SK-N-SH (cell line): ENCODE measurements at regions not wholly inside any gene's neighbourhood (a gene's known extent, or its start where the extent isn't known, plus 50 kb on each side); places are given as distances from the start of the nearest gene placed in this dataset.

Experiments
- FOXJ3 ChIP-seq: sonication (generic); formaldehyde crosslinking; IDR thresholded peaks from 2 replicates; pipeline ENCODE4 v1.5.1; 2020; ENCODE audit warnings: mild to moderate bottlenecking, missing genetic modification reagents
- JUND ChIP-seq: IDR thresholded peaks from 2 replicates; pipeline ENCODE4 v1.4.0; 2012
- POLR2AphosphoS5 ChIP-seq: IDR thresholded peaks from 2 replicates; pipeline ENCODE4 v1.6.1; 2012; ENCODE audit warnings: low read depth, low read length
- TF ChIP-seq, protein P1 (sequence below): IDR thresholded peaks from 2 replicates; pipeline ENCODE4 v1.4.0; 2012; ENCODE audit warnings: low read depth, borderline replicate concordance
- TF ChIP-seq, protein P2 (sequence below): IDR thresholded peaks from 2 replicates; pipeline ENCODE4 v1.4.0; 2012; ENCODE audit warnings: low read depth

DNA sequence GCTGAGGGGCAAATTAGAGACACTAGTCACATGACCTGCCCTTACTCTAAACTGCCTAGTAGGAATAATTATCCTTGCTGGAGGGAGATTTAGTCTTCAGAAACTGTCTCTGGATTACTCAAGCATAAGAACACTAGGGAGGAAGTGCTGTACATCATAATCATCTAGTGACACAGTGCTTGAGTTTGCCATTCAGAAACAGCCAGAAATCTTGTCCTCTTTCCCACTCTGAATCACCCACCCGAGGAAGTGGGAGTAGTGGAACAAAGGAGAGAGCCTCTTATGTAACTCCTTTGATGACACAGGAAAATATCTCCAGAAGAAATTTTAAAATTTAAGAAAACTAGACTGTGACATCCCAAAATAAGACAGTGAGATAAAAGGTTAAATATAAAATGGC, 69.3 kb upstream of the PCDH19 start:
- TF ChIP-seq, protein P1, sequence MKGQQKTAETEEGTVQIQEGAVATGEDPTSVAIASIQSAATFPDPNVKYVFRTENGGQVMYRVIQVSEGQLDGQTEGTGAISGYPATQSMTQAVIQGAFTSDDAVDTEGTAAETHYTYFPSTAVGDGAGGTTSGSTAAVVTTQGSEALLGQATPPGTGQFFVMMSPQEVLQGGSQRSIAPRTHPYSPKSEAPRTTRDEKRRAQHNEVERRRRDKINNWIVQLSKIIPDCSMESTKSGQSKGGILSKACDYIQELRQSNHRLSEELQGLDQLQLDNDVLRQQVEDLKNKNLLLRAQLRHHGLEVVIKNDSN = no peak
- TF ChIP-seq FOXJ3 (CRISPR knock-in tag) (no peak), POLR2AphosphoS5 (no peak), JUND (no peak)
- TF ChIP-seq, protein P2, sequence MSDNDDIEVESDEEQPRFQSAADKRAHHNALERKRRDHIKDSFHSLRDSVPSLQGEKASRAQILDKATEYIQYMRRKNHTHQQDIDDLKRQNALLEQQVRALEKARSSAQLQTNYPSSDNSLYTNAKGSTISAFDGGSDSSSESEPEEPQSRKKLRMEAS = no peak
